WERI-Rb-1 (cell line): ENCODE measurements at regions not wholly inside any gene's neighbourhood (a gene's known extent, or its start where the extent isn't known, plus 50 kb on each side); places are given as distances from the start of the nearest gene placed in this dataset.

ENCODE experiments used
- DNase-seq: peaks from one replicate; pipeline ENCODE4 v3.0.0-alpha.2; 2020
- H3K27ac ChIP-seq: fragments of 250-450 bp; sonication (Bioruptor Pico); 2 replicates; pipeline ENCODE4 v1.5.1; 2020; ENCODE audit warnings: mild to moderate bottlenecking, moderate library complexity
- H3K27me3 ChIP-seq: fragments of 250-450 bp; sonication (Bioruptor Pico); 2 replicates; pipeline ENCODE4 v1.5.1; 2021; ENCODE audit warnings: mild to moderate bottlenecking, low read depth, moderate library complexity; ENCODE audit not compliant: insufficient read depth, severe bottlenecking
- H3K36me3 ChIP-seq: fragments of 250-450 bp; sonication (Bioruptor Pico); 2 replicates; pipeline ENCODE4 v1.5.1; 2020; ENCODE audit warnings: mild to moderate bottlenecking, moderate library complexity
- H3K4me3 ChIP-seq: 2 replicates; pipeline ENCODE4 v1.5.1; 2011; ENCODE audit warnings: low read depth, mild to moderate bottlenecking, control low read depth, low read length
- H3K9me3 ChIP-seq: fragments of 250-450 bp; sonication (Bioruptor Pico); 2 replicates; pipeline ENCODE4 v1.5.1; 2021; ENCODE audit warnings: mild to moderate bottlenecking, moderate library complexity; ENCODE audit not compliant: severe bottlenecking
- CTCF ChIP-seq: IDR thresholded peaks from 2 replicates; pipeline ENCODE4 v1.5.1; 2011; ENCODE audit warnings: low read depth, mild to moderate bottlenecking, control low read depth, inconsistent platforms, low read length

- Histone ChIP-seq H3K27ac (no peak overlapping the region), H3K9me3 (peaks cover 6% of the 10 kb centered on the region), H3K36me3 (no peaks in the 10 kb centered on the region), H3K27me3 (no peaks in the 10 kb centered on the region), H3K4me3 (no peak overlapping the region)
- DNase-seq = no peak
- no peak for TF ChIP-seq CTCF
Observed at GRCh38 chr4:3667258-3667657, 98.9 kb upstream of the ADRA2C start.

GRCh38 chr4:3666263-3666662 lies 99.9 kb upstream of the ADRA2C start:
- H3K27me3 ChIP-seq = no peaks in the 10 kb centered on the region
- no peak for DNase-seq
- H3K36me3 ChIP-seq = no peaks in the 10 kb centered on the region
- no peak overlapping the region for H3K27ac ChIP-seq
- TF ChIP-seq CTCF = no peak
- peaks cover 6% of the 10 kb centered on the region for H3K9me3 ChIP-seq
- no peak overlapping the region for H3K4me3 ChIP-seq

- no peak for TF ChIP-seq CTCF
- no peak overlapping the region for H3K27ac ChIP-seq
- H3K9me3 ChIP-seq = peaks cover 6% of the 10 kb centered on the region
- H3K36me3 ChIP-seq = no peaks in the 10 kb centered on the region
- H3K27me3 ChIP-seq = no peaks in the 10 kb centered on the region
- H3K4me3 ChIP-seq = no peak overlapping the region
- no peak for DNase-seq
Observed at GRCh38 chr4:3665360-3665891, 100.8 kb upstream of the ADRA2C start.

- Histone ChIP-seq H3K27ac (no peak overlapping the region), H3K27me3 (no peaks in the 10 kb centered on the region), H3K4me3 (no peak overlapping the region), H3K36me3 (no peaks in the 10 kb centered on the region), H3K9me3 (peaks cover 6% of the 10 kb centered on the region)
- TF ChIP-seq CTCF = no peak
- no peak for DNase-seq
Observed at GRCh38 chr4:3663791-3664190, 102.4 kb upstream of the ADRA2C start.

- no peak for TF ChIP-seq CTCF
- H3K9me3 ChIP-seq = peaks cover 6% of the 10 kb centered on the region
- H3K27me3 ChIP-seq = no peaks in the 10 kb centered on the region
- H3K4me3 ChIP-seq = no peak overlapping the region
- H3K27ac ChIP-seq = no peak overlapping the region
- no peaks in the 10 kb centered on the region for H3K36me3 ChIP-seq
- DNase-seq = no peak
Observed at GRCh38 chr4:3662516-3662915, 103.7 kb upstream of the ADRA2C start.

GRCh38 chr4:3661989-3662388 lies 104.2 kb upstream of the ADRA2C start:
- no peak overlapping the region for H3K27ac ChIP-seq
- H3K4me3 ChIP-seq = no peak overlapping the region
- no peak for TF ChIP-seq CTCF
- peaks cover under 1% of the 10 kb centered on the region for H3K9me3 ChIP-seq
- no peaks in the 10 kb centered on the region for H3K27me3 ChIP-seq
- H3K36me3 ChIP-seq = no peaks in the 10 kb centered on the region
- no peak for DNase-seq
